NCI-H510A treated with DMSO at 0.1 percent for 48 hours (cell line): ENCODE measurements at regions not wholly inside any gene's neighbourhood (a gene's known extent, or its start where the extent isn't known, plus 50 kb on each side); places are given as distances from the start of the nearest gene placed in this dataset.

Experiments
- DNase-seq: peaks from one replicate; lab custom pipeline; 2025; lab: John Stamatoyannopoulos, UW

DNA sequence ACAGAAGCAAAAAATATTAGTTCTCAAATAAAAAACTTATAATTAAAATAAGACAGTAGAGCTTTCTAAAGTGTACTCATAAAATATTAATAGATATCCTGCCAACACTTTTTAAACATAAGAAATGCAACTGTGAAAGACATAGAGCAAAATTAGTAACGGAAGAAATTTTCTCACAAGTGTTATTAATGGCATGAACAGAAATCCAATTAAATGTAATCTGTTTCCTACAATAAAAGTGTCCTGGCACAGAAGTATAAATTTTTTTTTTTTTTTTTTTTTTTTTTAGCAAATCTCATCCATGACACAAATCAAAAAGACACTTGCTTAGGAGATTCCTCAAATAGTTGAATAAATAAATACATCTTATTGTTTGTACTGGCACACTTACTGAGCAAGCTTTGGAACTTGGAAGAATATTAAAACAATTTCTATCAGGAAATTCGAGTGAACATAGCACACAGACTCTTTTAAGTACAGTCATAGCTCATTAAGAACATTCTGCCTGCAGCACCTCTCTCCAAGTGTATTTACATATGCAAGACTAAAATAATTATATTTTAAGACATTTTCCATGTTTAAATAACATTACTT, 227.2 kb upstream of the ROBO2 start:
- DNase-seq, result no peak

DNA sequence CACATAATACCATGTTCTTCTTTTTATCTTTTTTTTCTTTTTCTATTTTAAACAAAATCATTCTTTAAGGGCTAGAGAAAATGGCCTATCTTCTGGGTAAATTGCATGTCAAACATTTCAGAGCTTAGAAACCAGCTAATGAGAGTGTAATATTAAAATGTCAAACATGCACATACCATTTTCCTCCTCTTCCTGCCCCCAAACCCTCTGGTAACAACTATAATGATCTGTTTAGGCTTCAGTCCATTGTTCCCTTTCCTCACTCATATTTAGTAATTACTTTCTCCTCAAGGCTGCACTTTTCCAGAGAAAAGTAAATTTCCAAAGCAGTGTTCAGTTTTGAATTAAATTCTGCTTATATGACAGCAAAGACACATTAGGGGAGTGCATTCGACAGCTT, 224.3 kb upstream of the ROBO2 start:
- DNase-seq, result no peak

DNA sequence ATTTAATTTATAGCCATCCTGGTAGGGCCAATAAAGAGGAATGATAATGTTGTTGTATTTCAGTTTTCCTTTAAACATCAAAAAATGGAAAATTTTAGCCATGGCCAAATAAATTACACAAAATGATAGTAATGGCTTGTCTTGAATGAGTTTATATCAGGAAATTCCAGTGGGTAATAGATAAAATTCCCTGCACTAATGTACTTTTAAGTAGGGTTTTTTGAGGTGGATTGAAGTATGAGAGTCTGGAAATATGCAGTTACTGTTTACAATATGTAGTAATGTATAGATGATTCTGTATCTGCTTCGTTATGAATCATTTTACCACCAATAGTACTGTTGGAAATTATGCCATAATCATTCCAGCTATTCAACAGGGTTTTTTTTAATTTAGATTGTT, 219.4 kb upstream of the ROBO2 start:
- no peak for DNase-seq

DNA sequence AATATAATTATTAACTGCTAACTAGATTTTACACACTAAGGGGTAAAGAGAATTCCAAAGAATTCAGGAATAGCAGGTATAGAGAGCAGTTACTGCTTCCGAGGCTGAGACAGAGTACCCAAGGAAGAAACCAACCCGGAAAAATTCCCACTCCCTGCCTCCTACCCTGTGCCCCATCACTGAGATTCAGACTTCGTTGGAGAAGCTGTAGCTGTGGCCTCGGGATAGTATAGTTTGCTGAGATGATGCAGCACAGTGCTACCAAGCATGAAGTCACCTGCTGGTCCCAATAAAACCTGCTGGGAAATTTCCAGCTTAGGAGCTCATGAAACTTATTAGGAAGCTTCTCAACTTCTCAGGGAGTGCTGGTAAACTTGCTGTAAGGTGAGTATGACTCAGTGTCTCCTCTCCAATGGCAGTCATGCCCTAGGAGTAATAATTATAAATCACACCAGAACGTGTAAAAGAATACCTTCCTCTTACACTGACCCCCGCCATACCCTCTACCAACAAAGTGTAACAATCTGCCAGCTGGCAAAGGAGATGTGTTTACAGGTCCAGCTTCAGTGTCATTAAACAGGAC, 215.2 kb upstream of the ROBO2 start:
- no peak for DNase-seq

DNA sequence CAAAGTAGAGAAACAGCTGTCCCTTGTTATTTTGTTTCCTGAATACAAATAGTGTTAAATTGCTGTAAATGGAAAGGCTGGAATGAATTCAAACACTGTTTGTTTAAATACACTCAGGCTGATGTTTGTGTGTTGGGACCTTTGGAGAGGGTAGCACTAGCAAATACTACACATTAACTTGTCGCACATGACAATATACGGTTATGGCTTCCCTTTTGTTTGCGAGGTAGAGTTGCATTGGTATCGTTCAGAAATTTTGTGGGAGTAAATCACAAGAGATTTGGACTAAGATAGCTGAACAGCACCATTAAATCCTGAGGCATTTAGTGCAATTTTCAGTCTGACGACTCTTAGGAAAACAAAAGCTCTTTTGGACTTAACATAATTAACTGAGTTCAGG, 213.0 kb upstream of the ROBO2 start:
- DNase-seq, result no peak

DNA sequence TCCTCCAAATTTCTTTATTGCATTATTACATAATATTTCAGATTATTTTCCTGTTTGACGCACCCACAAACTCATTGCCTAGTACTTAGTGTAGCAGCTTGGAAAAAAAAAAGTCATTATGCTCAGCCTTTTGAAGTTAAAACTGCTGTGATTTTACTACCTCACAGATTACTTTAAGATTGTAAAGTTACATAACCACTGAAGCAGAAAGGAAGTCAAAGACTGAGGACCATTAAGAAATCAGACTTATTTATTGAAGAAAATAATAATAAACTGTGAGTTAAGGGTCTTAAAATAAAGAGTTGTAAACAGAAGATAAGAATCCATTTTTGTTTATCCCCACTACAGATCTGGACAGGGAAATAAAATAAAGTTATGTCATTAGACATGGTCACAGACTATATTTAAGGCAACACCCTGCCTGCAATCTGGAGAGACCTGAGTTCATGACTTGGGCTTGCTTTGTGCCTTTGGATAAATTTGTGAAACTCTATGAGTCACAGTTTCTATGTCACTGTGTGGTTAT, 212.1 kb upstream of the ROBO2 start:
- no peak for DNase-seq

GRCh38 chr3:76834657-76835056, 205.2 kb upstream of the ROBO2 start:
- no peak for DNase-seq

DNA sequence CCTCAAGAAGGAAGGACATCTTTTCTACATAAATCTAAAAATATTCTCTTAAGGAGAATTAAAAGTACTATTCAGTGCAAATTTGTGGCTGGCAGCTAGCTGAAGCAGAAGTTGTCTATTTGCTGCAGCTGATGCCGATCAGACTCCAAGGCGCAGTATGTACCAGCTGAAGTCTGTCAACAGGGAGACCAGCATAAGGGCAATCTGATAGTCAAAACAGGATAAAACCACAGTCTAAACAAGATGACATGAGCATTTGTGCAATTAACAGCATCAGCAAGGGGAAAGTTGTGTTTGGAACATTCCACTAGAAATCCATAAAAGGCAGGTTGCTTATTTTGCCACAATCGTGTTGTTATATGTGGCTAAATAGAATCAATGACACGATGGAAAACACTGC, 198.2 kb upstream of the ROBO2 start:
- DNase-seq, result no peak

DNA sequence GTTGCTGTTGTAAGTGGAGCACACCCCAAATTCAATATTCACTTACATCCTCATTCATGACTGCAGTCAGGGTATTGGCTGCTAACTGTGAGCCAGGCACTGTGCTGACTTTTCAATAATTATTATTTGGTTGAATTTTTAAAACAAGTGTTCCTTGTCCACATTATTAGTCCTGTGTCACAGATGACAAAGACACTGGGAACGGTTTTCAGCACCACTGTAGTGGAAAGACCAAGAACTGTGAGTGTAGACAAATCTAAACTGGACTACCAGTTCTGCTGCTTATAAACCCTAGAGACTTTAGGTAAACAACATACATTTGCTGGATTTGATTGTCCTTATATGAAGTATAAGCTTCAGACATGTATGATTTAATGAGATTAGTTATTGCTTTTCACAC, 197.7 kb upstream of the ROBO2 start:
- no peak for DNase-seq

DNA sequence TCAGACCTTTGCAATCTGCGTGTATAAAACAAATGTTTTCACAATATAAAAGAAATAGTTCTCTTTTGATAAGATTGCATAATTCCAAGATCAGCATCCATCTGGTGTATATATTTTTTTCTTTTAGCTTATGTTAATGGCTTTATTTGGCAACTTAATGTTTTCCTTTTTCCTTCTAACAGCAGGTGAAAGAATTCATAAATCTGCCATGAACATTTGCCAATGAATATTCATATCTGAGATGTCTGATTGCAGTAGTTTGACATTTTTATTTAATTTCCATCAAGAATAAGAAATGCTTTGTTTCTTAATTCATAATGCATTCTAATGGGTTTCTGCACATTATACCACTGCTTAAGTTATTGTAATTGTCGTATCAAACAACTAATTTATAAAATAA, 184.4 kb upstream of the ROBO2 start:
- DNase-seq, result no peak

GRCh38 chr3:76859596-76859995, 180.3 kb upstream of the ROBO2 start:
- DNase-seq, result no peak

GRCh38 chr3:76864355-76864754, 175.5 kb upstream of the ROBO2 start:
- DNase-seq, result no peak

GRCh38 chr3:76866729-76867408, 173.0 kb upstream of the ROBO2 start:
- DNase-seq, result no peak

GRCh38 chr3:76869726-76870384, 170.0 kb upstream of the ROBO2 start:
- DNase-seq, result no peak

- no peak for DNase-seq
Observed at GRCh38 chr3:76871655-76872054, 168.2 kb upstream of the ROBO2 start.

DNA sequence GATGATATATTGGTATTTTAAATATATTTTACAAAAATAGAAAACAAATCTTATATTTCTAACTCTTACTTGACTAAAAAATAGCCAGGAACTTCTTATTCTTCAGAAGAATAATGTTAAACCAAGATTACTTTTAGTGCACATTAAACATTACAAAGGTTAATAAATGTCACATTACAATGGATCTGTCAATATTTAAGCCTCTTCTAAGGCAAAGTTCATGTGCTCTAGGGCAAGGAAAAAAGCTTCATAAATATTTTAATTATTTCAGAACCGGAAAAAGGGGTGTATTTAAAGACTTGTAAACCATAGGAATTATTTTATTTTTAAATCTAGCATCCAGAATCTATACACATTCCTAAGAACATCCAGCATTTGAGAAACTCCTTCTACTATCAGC, 166.9 kb upstream of the ROBO2 start:
- no peak for DNase-seq

GRCh38 chr3:76873532-76874242, 166.2 kb upstream of the ROBO2 start:
- DNase-seq, result no peak

DNA sequence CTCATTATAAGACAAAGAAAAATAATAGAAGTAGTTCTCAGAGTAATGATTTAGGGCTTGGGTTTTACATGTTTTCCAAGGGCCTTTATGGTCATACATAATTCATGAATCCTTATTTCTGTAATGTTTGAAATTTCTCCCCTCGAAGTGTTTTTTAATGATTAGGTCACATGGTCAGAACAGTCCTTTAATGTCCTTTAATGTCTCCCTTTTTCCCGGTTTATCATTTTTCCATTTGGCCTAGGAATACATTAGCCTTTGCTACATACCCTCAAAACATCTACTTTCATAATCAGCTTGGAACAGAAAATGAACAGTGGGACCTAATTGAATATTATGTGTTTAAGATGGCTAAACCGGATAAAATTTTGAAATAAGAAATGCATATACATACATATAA, 159.9 kb upstream of the ROBO2 start:
- no peak for DNase-seq

- DNase-seq, result no peak
Observed at GRCh38 chr3:76886761-76887500, 153.0 kb upstream of the ROBO2 start.

DNA sequence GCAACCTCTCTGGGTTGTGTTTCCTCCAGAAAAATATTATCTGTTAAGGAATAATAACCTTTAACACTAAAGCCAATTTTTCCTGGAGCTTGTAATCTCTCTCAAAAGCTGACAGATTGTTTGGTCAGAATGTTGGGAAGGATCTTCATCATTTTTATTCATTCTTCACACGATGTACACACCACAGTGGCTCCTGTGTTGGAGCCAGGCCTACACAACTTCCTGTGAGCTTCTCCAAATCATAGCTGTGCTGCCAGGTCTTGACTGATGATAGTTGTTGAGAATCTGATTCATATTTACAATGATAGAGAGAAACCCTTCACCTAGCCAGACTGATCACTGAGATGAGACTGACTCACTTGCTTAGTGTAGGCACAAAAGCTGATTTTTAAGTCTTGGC, 151.0 kb upstream of the ROBO2 start:
- no peak for DNase-seq

DNA sequence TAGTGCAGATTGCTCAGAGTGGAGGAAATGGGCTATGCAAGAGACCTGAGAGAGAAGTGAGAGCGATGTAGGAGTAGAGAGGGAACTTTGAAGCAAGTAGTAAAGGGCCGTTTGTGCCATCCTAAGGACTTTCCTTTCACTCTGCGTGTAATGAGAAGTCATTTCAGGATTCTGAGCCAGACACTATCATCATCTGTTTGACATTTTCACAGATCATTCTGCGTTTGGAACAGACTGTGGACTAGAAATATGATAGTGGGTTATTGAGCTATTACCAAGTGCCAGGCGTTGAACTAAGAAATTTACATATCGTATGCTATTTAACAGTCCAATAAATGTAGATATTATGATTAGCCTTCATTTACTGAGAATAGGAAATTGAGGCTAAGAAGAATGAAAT, 150.0 kb upstream of the ROBO2 start:
- no peak for DNase-seq

- no peak for DNase-seq
Observed at GRCh38 chr3:76897076-76897475, 142.8 kb upstream of the ROBO2 start.
